Omental fat pad (tissue), 3 donors: ENCODE measurements at regions not wholly inside any gene's neighbourhood (a gene's known extent, or its start where the extent isn't known, plus 50 kb on each side); places are given as distances from the start of the nearest gene placed in this dataset.

Experiments used
- ATAC-seq: fragments of 150-250 bp; one replicate; pipeline ENCODE4 v1.9.1; 2016; ENCODE audit warnings: mild to moderate bottlenecking, moderate library complexity; ENCODE audit not compliant: low FRiP score
- DNase-seq: peaks from one replicate; pipeline ENCODE4 v3.0.0-alpha.2; 2019; ENCODE audit warnings: low spot score
- CTCF ChIP-seq, 3 donors: fragments of 450-650 bp; IDR thresholded peaks; one replicate each; pipeline ENCODE4 v1.5.1; 2016 to 2017; ENCODE audit warnings: antibody characterized with exemption in 3 of 3, mild to moderate bottlenecking in 3 of 3, moderate library complexity in 2 of 3

GRCh38 chrX:139198936-139199335, 331.6 kb upstream of the F9 start:
- no peak for TF ChIP-seq CTCF (IDR thresholded peaks at IDR 0.05)
- DNase-seq (no peak), ATAC-seq (no peak)

GRCh38 chrX:139196890-139197289, 333.6 kb upstream of the F9 start:
- no peak for ATAC-seq
- TF ChIP-seq CTCF (IDR thresholded peaks at IDR 0.05): no peak
- DNase-seq: no peak

GRCh38 chrX:139194571-139195280, 335.8 kb upstream of the F9 start:
- DNase-seq (no peak), ATAC-seq (no peak)
- no peak for TF ChIP-seq CTCF (IDR thresholded peaks at IDR 0.05)

GRCh38 chrX:139192386-139192961, 338.1 kb upstream of the F9 start:
- TF ChIP-seq CTCF (IDR thresholded peaks at IDR 0.05): no peak
- DNase-seq: no peak

GRCh38 chrX:139191746-139192385, 338.7 kb upstream of the F9 start:
- ATAC-seq (no peak), DNase-seq (no peak)
- no peak for TF ChIP-seq CTCF (IDR thresholded peaks at IDR 0.05)

More at GRCh38 chrX:139192386-139192961, 338.1 kb upstream of the F9 start:
- no peak for ATAC-seq

GRCh38 chrX:139191286-139191685, 339.3 kb upstream of the F9 start:
- TF ChIP-seq CTCF (IDR thresholded peaks at IDR 0.05): no peak
- ATAC-seq: no peak
- no peak for DNase-seq
